SK-MEL-5 (cell line): ENCODE measurements at regions not wholly inside any gene's neighbourhood (a gene's known extent, or its start where the extent isn't known, plus 50 kb on each side); places are given as distances from the start of the nearest gene placed in this dataset.
A peak's percentile ranks its signal among the peaks of the same experiment; 100 is the strongest.

ENCODE experiments used
- DNase-seq: peaks from one replicate; pipeline ENCODE4 v3.0.0-alpha.2; 2016; ENCODE audit warnings: low read depth, low spot score
- in situ Hi-C: cut with HindIII; loops from 2 replicates; pipeline ENCODE4 v1.10.0; 2016; ENCODE audit warnings: low sequenced_read_pairs, high pct_unique_total_duplicates, low pct_unique_long_range_greater_than_20kb

- DNase-seq: no peak
These were observed 74.6 kb downstream of the FEM1C start for GRCh38 chr5:115469904-115470516.

GRCh38 chr5:115467628-115468027 is 76.9 kb downstream of the FEM1C start:
- in situ Hi-C loops: no loop called here
- no peak for DNase-seq

More at GRCh38 chr5:115469904-115470516, 74.6 kb downstream of the FEM1C start:
- in situ Hi-C loops: no loop called here

- DNase-seq: no peak
- in situ Hi-C loops: no loop called here
These were observed 79.1 kb downstream of the FEM1C start for GRCh38 chr5:115465431-115465830.

GRCh38 chr5:115463983-115464382 is 80.6 kb downstream of the FEM1C start:
- in situ Hi-C loops: no loop called here
- DNase-seq: no peak

GRCh38 chr5:115461506-115462290 is 82.9 kb downstream of the FEM1C start:
- DNase-seq: no peak
- in situ Hi-C loops: no loop called here

GRCh38 chr5:115461093-115461492 is 83.5 kb downstream of the FEM1C start:
- no peak for DNase-seq
- in situ Hi-C loops: no loop called here

GRCh38 chr5:115460472-115460871 is 84.1 kb downstream of the FEM1C start:
- in situ Hi-C loops: no loop called here
- no peak for DNase-seq

- in situ Hi-C loops: no loop called here
These were observed 84.7 kb downstream of the FEM1C start for GRCh38 chr5:115459855-115460341.

GRCh38 chr5:115458416-115458815 is 86.2 kb downstream of the FEM1C start:
- no peak for DNase-seq
- in situ Hi-C loops: no loop called here

More at GRCh38 chr5:115459855-115460341, 84.7 kb downstream of the FEM1C start:
- no peak for DNase-seq

- no peak for DNase-seq
- in situ Hi-C loops: no loop called here
These were observed 86.6 kb downstream of the FEM1C start for GRCh38 chr5:115458003-115458409.

- in situ Hi-C loops: no loop called here
- DNase-seq: no peak
These were observed 87.0 kb downstream of the FEM1C start for GRCh38 chr5:115457571-115457970.

GRCh38 chr5:115456539-115457040 is 88.0 kb downstream of the FEM1C start:
- DNase-seq: no peak
- in situ Hi-C loops: no loop called here

- in situ Hi-C loops: no loop called here
- no peak for DNase-seq
These were observed 88.5 kb downstream of the FEM1C start for GRCh38 chr5:115456056-115456455.

- DNase-seq: peak; percentile 26
- in situ Hi-C loops: no loop called here
These were observed 89.3 kb downstream of the FEM1C start for GRCh38 chr5:115455301-115455707.

GRCh38 chr5:115453391-115454095 is 91.0 kb downstream of the FEM1C start:
- DNase-seq: no peak
- in situ Hi-C loops: no loop called here

- in situ Hi-C loops: no loop called here
- DNase-seq: no peak
These were observed 91.9 kb downstream of the FEM1C start for GRCh38 chr5:115452536-115453235.

- in situ Hi-C loops: no loop called here
- DNase-seq: no peak
These were observed 92.5 kb downstream of the FEM1C start for GRCh38 chr5:115452083-115452482.

GRCh38 chr5:115450741-115451140 is 93.8 kb downstream of the FEM1C start:
- in situ Hi-C loops: no loop called here
- no peak for DNase-seq
